ENCODE measurements at regions not wholly inside any gene's neighbourhood (a gene's known extent, or its start where the extent isn't known, plus 50 kb on each side); places are given as distances from the start of the nearest gene placed in this dataset.

DNA sequence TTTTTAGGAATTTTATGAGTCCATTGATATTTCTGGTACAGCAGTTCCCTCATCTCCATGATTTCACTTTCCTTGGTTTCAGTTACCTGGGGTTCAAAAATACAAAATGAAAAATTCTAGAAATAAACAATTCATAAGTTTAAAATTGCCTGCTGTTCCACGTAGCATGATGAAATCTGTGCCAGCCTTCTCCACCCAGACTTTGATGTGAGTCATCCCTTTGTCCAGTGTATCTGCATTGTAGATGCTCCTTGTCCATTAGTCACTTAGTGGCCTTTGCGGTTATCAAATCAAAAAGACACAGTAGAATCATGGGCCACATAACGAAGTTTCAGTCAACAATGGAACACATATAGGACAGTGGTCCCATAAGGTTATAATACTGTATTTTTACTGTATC lies 286.9 kb downstream of the PTEN start:
- Histone ChIP-seq H3K4me3 (no peak overlapping the region), H3K36me3 (no peaks in the 10 kb centered on the region), H3K27ac (no peak overlapping the region), H3K4me1 (no peaks in the 10 kb centered on the region), H3K9me3 (no peaks in the 10 kb centered on the region), H3K27me3 (no peaks in the 10 kb centered on the region)
- DNase-seq = no peak
- no peak for TF ChIP-seq POLR2A (IDR thresholded peaks at IDR 0.05)
- TF ChIP-seq, protein P1, sequence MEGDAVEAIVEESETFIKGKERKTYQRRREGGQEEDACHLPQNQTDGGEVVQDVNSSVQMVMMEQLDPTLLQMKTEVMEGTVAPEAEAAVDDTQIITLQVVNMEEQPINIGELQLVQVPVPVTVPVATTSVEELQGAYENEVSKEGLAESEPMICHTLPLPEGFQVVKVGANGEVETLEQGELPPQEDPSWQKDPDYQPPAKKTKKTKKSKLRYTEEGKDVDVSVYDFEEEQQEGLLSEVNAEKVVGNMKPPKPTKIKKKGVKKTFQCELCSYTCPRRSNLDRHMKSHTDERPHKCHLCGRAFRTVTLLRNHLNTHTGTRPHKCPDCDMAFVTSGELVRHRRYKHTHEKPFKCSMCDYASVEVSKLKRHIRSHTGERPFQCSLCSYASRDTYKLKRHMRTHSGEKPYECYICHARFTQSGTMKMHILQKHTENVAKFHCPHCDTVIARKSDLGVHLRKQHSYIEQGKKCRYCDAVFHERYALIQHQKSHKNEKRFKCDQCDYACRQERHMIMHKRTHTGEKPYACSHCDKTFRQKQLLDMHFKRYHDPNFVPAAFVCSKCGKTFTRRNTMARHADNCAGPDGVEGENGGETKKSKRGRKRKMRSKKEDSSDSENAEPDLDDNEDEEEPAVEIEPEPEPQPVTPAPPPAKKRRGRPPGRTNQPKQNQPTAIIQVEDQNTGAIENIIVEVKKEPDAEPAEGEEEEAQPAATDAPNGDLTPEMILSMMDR (IDR thresholded peaks at IDR 0.05) = no peak

DNA sequence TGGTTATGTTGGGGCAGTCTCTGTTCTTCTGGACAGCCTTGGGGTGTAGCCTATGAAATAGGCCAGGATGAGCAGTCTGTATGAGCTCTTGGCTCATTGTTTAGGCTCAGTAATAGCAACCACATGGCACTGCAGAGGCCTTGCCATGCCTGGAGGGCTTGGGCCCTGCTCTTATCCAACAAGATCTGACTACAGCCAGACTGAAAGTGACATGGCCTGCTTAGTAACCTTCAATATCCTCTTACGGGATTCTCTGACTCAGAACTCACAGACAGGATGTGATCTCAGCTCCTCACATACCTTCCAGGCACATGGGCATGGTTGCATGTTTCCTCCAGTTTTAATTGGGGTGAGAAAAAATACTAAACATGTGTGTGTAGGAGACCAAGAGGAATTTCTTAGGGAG lies 289.3 kb downstream of the PTEN start:
- H3K36me3 ChIP-seq = no peaks in the 10 kb centered on the region
- no peak overlapping the region for H3K4me3 ChIP-seq
- no peak overlapping the region for H3K27ac ChIP-seq
- TF ChIP-seq, protein P1 (IDR thresholded peaks at IDR 0.05) = no peak
- TF ChIP-seq POLR2A (IDR thresholded peaks at IDR 0.05) = no peak
- H3K27me3 ChIP-seq = no peaks in the 10 kb centered on the region
- DNase-seq = no peak
- no peaks in the 10 kb centered on the region for H3K4me1 ChIP-seq
- no peaks in the 10 kb centered on the region for H3K9me3 ChIP-seq

DNA sequence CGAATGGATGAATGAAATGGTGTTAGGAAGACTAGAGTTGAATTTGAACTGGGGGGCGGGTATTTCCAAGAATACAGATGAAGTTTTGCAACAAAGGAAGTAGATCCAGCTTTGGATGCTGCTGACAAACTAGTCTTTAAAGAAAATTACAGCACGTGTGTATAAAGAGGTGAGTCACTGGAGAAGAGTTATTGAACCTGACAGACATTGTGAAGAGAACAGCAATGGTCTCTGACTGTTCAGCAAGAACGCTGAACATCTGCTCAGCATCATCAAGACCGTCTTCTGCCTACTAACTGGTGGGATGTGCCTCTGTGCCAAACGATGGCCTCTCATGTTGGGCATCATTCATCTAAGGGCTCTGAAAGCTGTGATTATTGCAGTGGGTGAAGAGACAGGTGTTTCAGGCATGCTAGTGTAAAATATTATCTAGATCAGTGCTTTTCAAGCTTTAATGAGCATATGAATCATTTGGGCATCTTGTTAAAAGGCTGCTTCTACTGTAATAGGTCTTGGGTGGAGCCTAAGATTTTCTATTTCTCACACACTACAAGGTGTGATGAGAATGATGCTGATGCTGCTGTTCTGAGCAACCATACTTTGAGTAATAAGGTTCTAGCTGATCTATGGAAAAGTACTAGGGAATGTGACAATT lies 291.3 kb downstream of the PTEN start:
- no peaks in the 10 kb centered on the region for H3K27me3 ChIP-seq
- H3K4me3 ChIP-seq = no peak overlapping the region
- no peaks in the 10 kb centered on the region for H3K9me3 ChIP-seq
- H3K36me3 ChIP-seq = no peaks in the 10 kb centered on the region
- no peaks in the 10 kb centered on the region for H3K4me1 ChIP-seq
- TF ChIP-seq, protein P1 (IDR thresholded peaks at IDR 0.05) = no peak
- TF ChIP-seq POLR2A (IDR thresholded peaks at IDR 0.05) = no peak
- DNase-seq = no peak
- no peak overlapping the region for H3K27ac ChIP-seq

DNA sequence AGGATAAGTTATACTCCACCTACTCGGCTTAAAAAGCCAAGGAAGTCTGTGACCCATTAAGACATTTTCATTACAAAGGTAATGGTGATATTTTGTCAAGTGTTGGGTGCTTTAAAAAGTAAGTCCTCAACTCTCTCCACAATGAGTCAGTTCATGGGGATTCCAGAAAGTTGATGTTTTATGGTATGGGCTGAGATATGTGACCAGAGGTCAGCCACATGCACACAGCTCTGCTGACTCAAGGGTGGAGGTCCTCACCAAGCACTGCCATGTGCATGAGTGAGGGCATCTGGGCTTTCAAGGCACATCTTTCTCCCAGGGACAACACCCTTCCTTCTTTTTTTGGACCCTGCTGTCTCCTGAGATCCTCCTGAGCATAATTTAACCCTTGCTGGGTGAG lies 292.9 kb downstream of the PTEN start:
- no peak for TF ChIP-seq POLR2A (IDR thresholded peaks at IDR 0.05)
- TF ChIP-seq, protein P1 (IDR thresholded peaks at IDR 0.05) = no peak
- Histone ChIP-seq H3K27ac (no peak overlapping the region), H3K36me3 (no peaks in the 10 kb centered on the region), H3K9me3 (no peaks in the 10 kb centered on the region), H3K4me1 (no peaks in the 10 kb centered on the region), H3K27me3 (no peaks in the 10 kb centered on the region), H3K4me3 (no peak overlapping the region)
- DNase-seq = no peak

DNA sequence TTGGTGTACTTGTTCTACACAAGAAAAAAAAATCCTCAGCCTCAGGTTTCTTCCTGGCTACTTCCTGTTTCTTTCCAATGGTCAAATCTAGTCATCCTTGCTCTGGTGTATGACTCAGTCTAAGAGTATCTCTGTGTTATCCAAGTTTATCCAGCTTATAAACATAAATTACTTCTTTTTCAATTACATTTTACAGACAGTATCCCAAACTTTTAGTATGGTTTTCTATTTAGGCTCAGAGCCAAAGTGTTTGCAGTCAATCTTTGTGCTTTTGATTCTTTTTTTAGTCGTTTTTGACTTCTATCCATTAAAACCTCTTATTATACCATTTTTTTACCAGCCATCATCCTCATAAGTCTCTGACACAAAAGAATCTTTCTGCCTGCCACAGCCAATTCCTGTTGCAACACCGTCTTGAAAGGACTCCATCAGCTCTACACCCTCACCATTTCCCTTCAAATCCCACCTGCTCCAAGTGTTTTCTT lies 294.6 kb downstream of the PTEN start:
- H3K4me1 ChIP-seq = no peaks in the 10 kb centered on the region
- DNase-seq = no peak
- no peaks in the 10 kb centered on the region for H3K36me3 ChIP-seq
- H3K27ac ChIP-seq = peak overlapping the region in 3 of 4 donors; percentile 25 to 55 (median 31)
- no peak for TF ChIP-seq POLR2A (IDR thresholded peaks at IDR 0.05)
- TF ChIP-seq, protein P1 (IDR thresholded peaks at IDR 0.05) = no peak
- no peak overlapping the region for H3K4me3 ChIP-seq
- no peaks in the 10 kb centered on the region for H3K27me3 ChIP-seq
- H3K9me3 ChIP-seq = no peaks in the 10 kb centered on the region

All from Peyer's patch (tissue), 4 donors.